Chondrocyte (in vitro differentiated cells): ENCODE measurements at regions not wholly inside any gene's neighbourhood (a gene's known extent, or its start where the extent isn't known, plus 50 kb on each side); places are given as distances from the start of the nearest gene placed in this dataset.

Experiments used
- DNase-seq: peaks from one replicate; pipeline ENCODE4 v3.0.0; 2021; ENCODE audit warnings: mixed read lengths, low spot score
- H3K27ac Mint-ChIP-seq: one replicate; pipeline ENCODE4 v1.8.0; 2021; ENCODE audit warnings: mild to moderate bottlenecking, moderate library complexity, mixed read lengths; ENCODE audit not compliant: unreplicated experiment
- H3K27me3 Mint-ChIP-seq: 2 replicates; pipeline ENCODE4 v1.8.0; 2021; ENCODE audit warnings: low read depth, mixed read lengths
- H3K36me3 Mint-ChIP-seq: 2 replicates; pipeline ENCODE4 v1.8.0; 2021; ENCODE audit warnings: low read depth, mixed read lengths
- H3K4me1 Mint-ChIP-seq: 2 replicates; pipeline ENCODE4 v1.8.0; 2021; ENCODE audit warnings: low read depth, mild to moderate bottlenecking, mixed read lengths
- H3K4me3 Mint-ChIP-seq: one replicate; pipeline ENCODE4 v1.8.0; 2021; ENCODE audit warnings: mild to moderate bottlenecking, moderate library complexity, mixed read lengths; ENCODE audit not compliant: unreplicated experiment
- H3K9me3 Mint-ChIP-seq: 2 replicates; pipeline ENCODE4 v1.8.0; 2021; ENCODE audit warnings: low read depth, mixed read lengths
- CTCF ChIP-seq: fragments of 200-600 bp; sonication (generic); IDR thresholded peaks from 2 replicates; pipeline ENCODE4 v1.5.0; 2021; ENCODE audit warnings: antibody characterized with exemption, mild to moderate bottlenecking, moderate library complexity

- H3K4me1 Mint-ChIP-seq, result peaks cover 3% of the 10 kb centered on the region
- no peak for DNase-seq
- no peak overlapping the region for H3K27ac Mint-ChIP-seq
- no peaks in the 10 kb centered on the region for H3K36me3 Mint-ChIP-seq
- H3K27me3 Mint-ChIP-seq, result no peaks in the 10 kb centered on the region
- H3K4me3 Mint-ChIP-seq, result no peak overlapping the region
- peaks cover 2% of the 10 kb centered on the region for H3K9me3 Mint-ChIP-seq
- no peak for TF ChIP-seq CTCF
Observed at GRCh38 chr4:56286763-56287162, 100.5 kb downstream of the AASDH start.

- Mint-ChIP-seq H3K4me3 (no peak overlapping the region), H3K36me3 (peaks cover 3% of the 10 kb centered on the region), H3K4me1 (peaks cover 3% of the 10 kb centered on the region), H3K27me3 (no peaks in the 10 kb centered on the region), H3K27ac (no peak overlapping the region), H3K9me3 (no peaks in the 10 kb centered on the region)
- DNase-seq, result no peak
- no peak for TF ChIP-seq CTCF
Observed at GRCh38 chr4:56283375-56283774, 103.9 kb downstream of the AASDH start.

- no peak for DNase-seq
- Mint-ChIP-seq H3K4me3 (no peak overlapping the region), H3K27me3 (no peaks in the 10 kb centered on the region), H3K9me3 (peaks cover 10% of the 10 kb centered on the region), H3K27ac (no peak overlapping the region), H3K36me3 (peaks cover 3% of the 10 kb centered on the region), H3K4me1 (peaks cover 2% of the 10 kb centered on the region)
- no peak for TF ChIP-seq CTCF
Observed at GRCh38 chr4:56282004-56282403, 105.3 kb downstream of the AASDH start.

- TF ChIP-seq CTCF, result no peak
- DNase-seq, result no peak
- Mint-ChIP-seq H3K9me3 (peaks cover 14% of the 10 kb centered on the region), H3K27ac (no peak overlapping the region), H3K36me3 (peaks cover 5% of the 10 kb centered on the region), H3K4me1 (no peaks in the 10 kb centered on the region), H3K4me3 (no peak overlapping the region), H3K27me3 (no peaks in the 10 kb centered on the region)
Observed at GRCh38 chr4:56276547-56276946, 110.7 kb downstream of the AASDH start.

GRCh38 chr4:56273391-56273790 lies 113.9 kb downstream of the AASDH start:
- H3K4me1 Mint-ChIP-seq, result peaks cover 2% of the 10 kb centered on the region
- no peak overlapping the region for H3K4me3 Mint-ChIP-seq
- H3K36me3 Mint-ChIP-seq, result peaks cover 2% of the 10 kb centered on the region
- H3K27ac Mint-ChIP-seq, result no peak overlapping the region
- DNase-seq, result no peak
- no peak for TF ChIP-seq CTCF
- no peaks in the 10 kb centered on the region for H3K27me3 Mint-ChIP-seq
- H3K9me3 Mint-ChIP-seq, result peaks cover 14% of the 10 kb centered on the region
